ENCODE measurements at regions not wholly inside any gene's neighbourhood (a gene's known extent, or its start where the extent isn't known, plus 50 kb on each side); places are given as distances from the start of the nearest gene placed in this dataset.
"Not testable (repeated sequence)": the region's sequence is repeated elsewhere in the genome, so short reads cannot be mapped to it uniquely, and the experiment has no call there.

- DNase-seq: peak; percentile 26
- H3K9me3 ChIP-seq; H3K36me3 ChIP-seq; H3K27me3 ChIP-seq; H3K4me1 ChIP-seq; H3K4me3 ChIP-seq (ENCODE audit: low read depth, low read length): not testable (repeated sequence)
These were observed 56.8 kb downstream of the ATP6V0E2 start for GRCh38 chr7:149930374-149931068.

- H3K27me3 ChIP-seq; DNase-seq; H3K4me3 ChIP-seq (ENCODE audit: low read depth, low read length); H3K9me3 ChIP-seq; H3K36me3 ChIP-seq; H3K4me1 ChIP-seq: not testable (repeated sequence)
These were observed 60.0 kb downstream of the ATP6V0E2 start for GRCh38 chr7:149933776-149934175.

GRCh38 chr7:149947346-149947745 lies 73.6 kb downstream of the ATP6V0E2 start:
- H3K4me3 ChIP-seq (ENCODE audit: low read depth, low read length); H3K4me1 ChIP-seq; H3K9me3 ChIP-seq; H3K27me3 ChIP-seq; H3K36me3 ChIP-seq; DNase-seq: not testable (repeated sequence)

GRCh38 chr7:149948444-149948843 lies 74.7 kb downstream of the ATP6V0E2 start:
- H3K36me3 ChIP-seq; DNase-seq; H3K4me3 ChIP-seq (ENCODE audit: low read depth, low read length); H3K27me3 ChIP-seq; H3K4me1 ChIP-seq; H3K9me3 ChIP-seq: not testable (repeated sequence)

- not testable (repeated sequence) for H3K9me3 ChIP-seq; H3K4me1 ChIP-seq; H3K36me3 ChIP-seq; DNase-seq; H3K27me3 ChIP-seq; H3K4me3 ChIP-seq (ENCODE audit: low read depth, low read length)
These were observed 76.3 kb downstream of the ATP6V0E2 start for GRCh38 chr7:149949863-149950577.

- not testable (repeated sequence) for H3K4me3 ChIP-seq (ENCODE audit: low read depth, low read length); H3K4me1 ChIP-seq; H3K36me3 ChIP-seq; H3K27me3 ChIP-seq; DNase-seq; H3K9me3 ChIP-seq
These were observed 76.8 kb downstream of the ATP6V0E2 start for GRCh38 chr7:149950578-149950924.

GRCh38 chr7:149951579-149951978 lies 77.8 kb downstream of the ATP6V0E2 start:
- not testable (repeated sequence) for H3K4me1 ChIP-seq; H3K9me3 ChIP-seq; DNase-seq; H3K36me3 ChIP-seq; H3K4me3 ChIP-seq (ENCODE audit: low read depth, low read length); H3K27me3 ChIP-seq

- not testable (repeated sequence) for H3K36me3 ChIP-seq; DNase-seq; H3K4me1 ChIP-seq; H3K9me3 ChIP-seq; H3K27me3 ChIP-seq; H3K4me3 ChIP-seq (ENCODE audit: low read depth, low read length)
These were observed 85.1 kb downstream of the ATP6V0E2 start for GRCh38 chr7:149958880-149959279.

GRCh38 chr7:149960863-149961262 lies 87.1 kb downstream of the ATP6V0E2 start:
- not testable (repeated sequence) for H3K36me3 ChIP-seq; H3K4me1 ChIP-seq; H3K9me3 ChIP-seq; H3K4me3 ChIP-seq (ENCODE audit: low read depth, low read length); DNase-seq; H3K27me3 ChIP-seq

- H3K9me3 ChIP-seq; H3K27me3 ChIP-seq; H3K4me3 ChIP-seq (ENCODE audit: low read depth, low read length); H3K36me3 ChIP-seq; DNase-seq; H3K4me1 ChIP-seq: not testable (repeated sequence)
These were observed 88.1 kb downstream of the ATP6V0E2 start for GRCh38 chr7:149961878-149962277.

- peak; percentile 20 for DNase-seq
- H3K4me3 ChIP-seq (ENCODE audit: low read depth, low read length); H3K27me3 ChIP-seq; H3K9me3 ChIP-seq; H3K4me1 ChIP-seq; H3K36me3 ChIP-seq: not testable (repeated sequence)
These were observed 89.0 kb downstream of the ATP6V0E2 start for GRCh38 chr7:149962685-149963319.

- H3K36me3 ChIP-seq; DNase-seq; H3K27me3 ChIP-seq; H3K9me3 ChIP-seq; H3K4me1 ChIP-seq; H3K4me3 ChIP-seq (ENCODE audit: low read depth, low read length): not testable (repeated sequence)
These were observed 90.2 kb downstream of the ATP6V0E2 start for GRCh38 chr7:149963985-149964384.

- H3K4me3 ChIP-seq (ENCODE audit: low read depth, low read length); H3K4me1 ChIP-seq; H3K36me3 ChIP-seq; DNase-seq; H3K27me3 ChIP-seq; H3K9me3 ChIP-seq: not testable (repeated sequence)
These were observed 92.7 kb downstream of the ATP6V0E2 start for GRCh38 chr7:149966444-149966843.

- H3K4me1 ChIP-seq, H3K9me3 ChIP-seq: not testable (repeated sequence)
These were observed 99.2 kb downstream of the ATP6V0E2 start for GRCh38 chr7:149972977-149973376.

GRCh38 chr7:149973681-149974080 lies 99.9 kb downstream of the ATP6V0E2 start:
- H3K27me3 ChIP-seq; DNase-seq; H3K4me3 ChIP-seq (ENCODE audit: low read depth, low read length); H3K9me3 ChIP-seq; H3K36me3 ChIP-seq; H3K4me1 ChIP-seq: not testable (repeated sequence)

More at GRCh38 chr7:149972977-149973376, 99.2 kb downstream of the ATP6V0E2 start:
- DNase-seq; H3K27me3 ChIP-seq; H3K4me3 ChIP-seq (ENCODE audit: low read depth, low read length); H3K36me3 ChIP-seq: not testable (repeated sequence)

- not testable (repeated sequence) for H3K4me1 ChIP-seq; H3K9me3 ChIP-seq; H3K4me3 ChIP-seq (ENCODE audit: low read depth, low read length); H3K27me3 ChIP-seq; DNase-seq; H3K36me3 ChIP-seq
These were observed 101.8 kb downstream of the ATP6V0E2 start for GRCh38 chr7:149975608-149976007.

Measured in BE2C (cell line).